ENCODE measurements at regions not wholly inside any gene's neighbourhood (a gene's known extent, or its start where the extent isn't known, plus 50 kb on each side); places are given as distances from the start of the nearest gene placed in this dataset.
"Not testable (repeated sequence)": the region's sequence is repeated elsewhere in the genome, so short reads cannot be mapped to it uniquely, and the experiment has no call there.

- DNase-seq; H3K9me3 Mint-ChIP-seq; intact Hi-C loops (cut with micrococcal nuclease); H3K27ac Mint-ChIP-seq; H3K36me3 Mint-ChIP-seq (ENCODE audit: low read depth); H3K4me3 Mint-ChIP-seq; CTCF ChIA-PET; H3K27me3 Mint-ChIP-seq (ENCODE audit: low read depth); H3K4me1 Mint-ChIP-seq (ENCODE audit: low read depth): not testable (repeated sequence)
Measured at GRCh38 chr15:20785151-20785936, 80.8 kb downstream of the POTEB2 start.

GRCh38 chr15:20783598-20784184 lies 82.4 kb downstream of the POTEB2 start:
- H3K4me1 Mint-ChIP-seq (ENCODE audit: low read depth); H3K27ac Mint-ChIP-seq; H3K9me3 Mint-ChIP-seq; H3K36me3 Mint-ChIP-seq (ENCODE audit: low read depth); H3K4me3 Mint-ChIP-seq; CTCF ChIA-PET; H3K27me3 Mint-ChIP-seq (ENCODE audit: low read depth); intact Hi-C loops (cut with micrococcal nuclease): not testable (repeated sequence)
- peak; percentile 51 for DNase-seq

- H3K9me3 Mint-ChIP-seq; H3K27ac Mint-ChIP-seq; CTCF ChIA-PET; intact Hi-C loops (cut with micrococcal nuclease); H3K36me3 Mint-ChIP-seq (ENCODE audit: low read depth); H3K4me1 Mint-ChIP-seq (ENCODE audit: low read depth); DNase-seq; H3K4me3 Mint-ChIP-seq; H3K27me3 Mint-ChIP-seq (ENCODE audit: low read depth): not testable (repeated sequence)
Measured at GRCh38 chr15:20775412-20775811, 90.7 kb downstream of the POTEB2 start.

GRCh38 chr15:20767943-20768342 lies 98.2 kb downstream of the POTEB2 start:
- H3K36me3 Mint-ChIP-seq (ENCODE audit: low read depth); H3K27ac Mint-ChIP-seq; intact Hi-C loops (cut with micrococcal nuclease); H3K4me3 Mint-ChIP-seq; DNase-seq; H3K27me3 Mint-ChIP-seq (ENCODE audit: low read depth); H3K4me1 Mint-ChIP-seq (ENCODE audit: low read depth); H3K9me3 Mint-ChIP-seq; CTCF ChIA-PET: not testable (repeated sequence)

- H3K4me3 Mint-ChIP-seq; H3K27ac Mint-ChIP-seq; H3K9me3 Mint-ChIP-seq; DNase-seq; H3K4me1 Mint-ChIP-seq (ENCODE audit: low read depth); CTCF ChIA-PET; H3K36me3 Mint-ChIP-seq (ENCODE audit: low read depth); H3K27me3 Mint-ChIP-seq (ENCODE audit: low read depth); intact Hi-C loops (cut with micrococcal nuclease): not testable (repeated sequence)
Measured at GRCh38 chr15:20762422-20762821, 103.7 kb downstream of the POTEB2 start.

- H3K36me3 Mint-ChIP-seq (ENCODE audit: low read depth); H3K4me1 Mint-ChIP-seq (ENCODE audit: low read depth); CTCF ChIA-PET; H3K9me3 Mint-ChIP-seq; H3K27me3 Mint-ChIP-seq (ENCODE audit: low read depth); H3K27ac Mint-ChIP-seq; intact Hi-C loops (cut with micrococcal nuclease); H3K4me3 Mint-ChIP-seq; DNase-seq: not testable (repeated sequence)
Measured at GRCh38 chr15:20756440-20756839, 109.7 kb downstream of the POTEB2 start.

- H3K4me3 Mint-ChIP-seq; CTCF ChIA-PET; H3K27me3 Mint-ChIP-seq (ENCODE audit: low read depth); intact Hi-C loops (cut with micrococcal nuclease); DNase-seq; H3K4me1 Mint-ChIP-seq (ENCODE audit: low read depth); H3K36me3 Mint-ChIP-seq (ENCODE audit: low read depth); H3K9me3 Mint-ChIP-seq; H3K27ac Mint-ChIP-seq: not testable (repeated sequence)
Measured at GRCh38 chr15:20755665-20756398, 110.3 kb downstream of the POTEB2 start.

- CTCF ChIA-PET; intact Hi-C loops (cut with micrococcal nuclease): not testable (repeated sequence)
Measured at GRCh38 chr15:20733493-20733892, 132.6 kb downstream of the POTEB2 start.

More at GRCh38 chr15:20733493-20733892, 132.6 kb downstream of the POTEB2 start:
- not testable (repeated sequence) for DNase-seq; H3K36me3 Mint-ChIP-seq (ENCODE audit: low read depth); H3K4me1 Mint-ChIP-seq (ENCODE audit: low read depth); H3K4me3 Mint-ChIP-seq; H3K27me3 Mint-ChIP-seq (ENCODE audit: low read depth); H3K27ac Mint-ChIP-seq; H3K9me3 Mint-ChIP-seq
